ENCODE measurements at regions not wholly inside any gene's neighbourhood (a gene's known extent, or its start where the extent isn't known, plus 50 kb on each side); places are given as distances from the start of the nearest gene placed in this dataset.

DNA sequence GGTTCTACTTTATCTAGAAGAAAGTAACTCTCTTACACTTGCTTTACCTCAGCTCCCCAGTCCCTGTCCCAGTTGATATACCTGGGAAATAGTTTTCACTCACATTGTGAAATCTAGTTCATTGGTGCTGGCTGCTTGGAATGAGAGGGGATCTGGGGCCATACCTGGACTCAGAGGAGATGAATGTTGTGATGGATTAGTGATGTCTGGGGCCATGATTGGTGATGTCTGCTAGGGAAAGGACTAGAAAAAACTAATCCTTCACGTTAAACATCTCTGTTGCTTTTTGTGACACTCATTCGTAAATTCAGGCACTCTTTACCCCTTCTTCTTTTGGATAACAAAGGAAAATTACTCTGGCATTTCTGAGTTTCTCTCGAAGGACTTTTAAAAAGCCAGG, 152.4 kb downstream of the RAB11FIP2 start:
- Histone ChIP-seq H3K36me3 (ENCODE audit: control insufficient read depth, insufficient read depth, low read length) (no peaks in the 10 kb centered on the region), H3K27me3 (ENCODE audit: control insufficient read depth, insufficient read depth, low read length) (no peaks in the 10 kb centered on the region), H3K9me3 (ENCODE audit: control insufficient read depth, insufficient read depth, low read length) (no peaks in the 10 kb centered on the region), H3K9ac (ENCODE audit: low read depth, low read length) (no peak overlapping the region), H3K4me3 (ENCODE audit: low read depth, low read length) (no peak overlapping the region), H3K4me1 (ENCODE audit: control insufficient read depth, insufficient read depth, low read length) (peaks cover 12% of the 10 kb centered on the region)

DNA sequence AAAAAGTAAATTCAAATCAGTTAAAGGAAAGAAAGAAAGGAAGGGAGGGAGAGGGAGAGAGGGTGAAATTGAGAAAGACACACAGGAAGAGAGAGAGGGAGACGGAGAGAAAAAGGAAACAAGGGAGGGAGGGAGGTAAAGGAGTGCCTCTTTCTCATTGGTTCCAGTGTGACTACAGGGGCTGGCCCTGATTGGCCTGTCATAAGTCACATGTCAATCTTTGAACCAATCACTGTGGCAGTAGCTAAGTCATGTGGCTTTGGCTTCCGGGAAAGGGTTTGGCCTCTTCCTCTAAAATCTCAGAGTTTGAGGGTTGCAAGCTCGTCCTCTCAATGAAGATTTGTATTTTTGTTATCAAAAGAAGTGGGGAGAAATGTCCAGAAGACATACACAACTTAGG, 150.2 kb downstream of the RAB11FIP2 start:
- H3K27me3 ChIP-seq (ENCODE audit: control insufficient read depth, insufficient read depth, low read length) = no peaks in the 10 kb centered on the region

DNA sequence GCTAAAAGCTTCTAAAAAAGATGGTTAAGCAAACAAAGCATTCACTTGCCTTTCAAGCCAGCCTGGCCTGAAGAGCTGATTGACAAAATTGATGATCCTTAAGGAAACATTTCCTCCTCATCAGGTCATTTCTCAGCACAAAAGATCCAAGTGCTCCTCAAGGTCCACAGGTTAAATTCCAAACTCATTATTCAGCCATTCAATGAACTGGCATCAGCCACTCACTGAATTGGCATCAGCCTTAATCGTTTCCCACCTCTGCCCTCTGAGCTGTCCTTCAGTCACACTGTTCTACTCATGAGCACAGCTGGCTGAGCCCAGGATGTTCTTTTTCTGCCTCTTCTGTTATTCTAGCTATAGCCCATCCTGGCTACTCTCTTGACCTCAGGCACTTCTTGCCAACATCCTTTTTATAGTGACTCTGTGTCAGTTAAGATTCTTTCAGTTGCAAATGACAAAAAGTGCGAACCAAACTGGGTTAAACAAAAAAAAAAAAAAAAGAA, 147.5 kb downstream of the RAB11FIP2 start:
- no peak overlapping the region for H3K9ac ChIP-seq (ENCODE audit: low read depth, low read length)
- H3K36me3 ChIP-seq (ENCODE audit: control insufficient read depth, insufficient read depth, low read length) = no peaks in the 10 kb centered on the region
- H3K4me3 ChIP-seq (ENCODE audit: low read depth, low read length) = no peak overlapping the region
- H3K4me1 ChIP-seq (ENCODE audit: control insufficient read depth, insufficient read depth, low read length) = peaks cover 15% of the 10 kb centered on the region
- H3K9me3 ChIP-seq (ENCODE audit: control insufficient read depth, insufficient read depth, low read length) = no peaks in the 10 kb centered on the region
- no peaks in the 10 kb centered on the region for H3K27me3 ChIP-seq (ENCODE audit: control insufficient read depth, insufficient read depth, low read length)

More for the DNA sequence above, 150.2 kb downstream of the RAB11FIP2 start:
- Histone ChIP-seq H3K4me1 (ENCODE audit: control insufficient read depth, insufficient read depth, low read length) (peaks cover 16% of the 10 kb centered on the region), H3K4me3 (ENCODE audit: low read depth, low read length) (no peak overlapping the region), H3K36me3 (ENCODE audit: control insufficient read depth, insufficient read depth, low read length) (no peaks in the 10 kb centered on the region), H3K9ac (ENCODE audit: low read depth, low read length) (no peak overlapping the region), H3K9me3 (ENCODE audit: control insufficient read depth, insufficient read depth, low read length) (no peaks in the 10 kb centered on the region)

DNA sequence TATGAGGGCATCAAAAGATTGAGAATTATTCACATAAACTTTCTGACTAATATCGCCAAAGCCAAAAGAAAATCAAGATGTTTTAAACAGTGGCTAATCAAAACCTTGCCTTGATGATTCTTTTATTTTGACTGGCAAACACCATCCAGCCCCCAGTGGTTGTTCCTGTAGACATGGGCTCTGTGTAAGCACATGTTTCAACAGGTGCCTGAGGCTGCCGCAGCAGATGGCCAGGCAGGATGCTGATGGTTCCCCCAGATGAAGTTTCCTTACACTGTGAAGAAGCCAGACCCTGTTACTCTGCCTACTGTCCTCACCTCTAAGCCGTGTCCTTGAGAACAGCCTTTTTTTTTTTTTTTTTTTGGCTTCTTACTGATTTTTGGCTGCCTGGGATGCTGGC, 146.5 kb downstream of the RAB11FIP2 start:
- H3K27me3 ChIP-seq (ENCODE audit: control insufficient read depth, insufficient read depth, low read length) = no peaks in the 10 kb centered on the region
- no peaks in the 10 kb centered on the region for H3K36me3 ChIP-seq (ENCODE audit: control insufficient read depth, insufficient read depth, low read length)
- H3K9ac ChIP-seq (ENCODE audit: low read depth, low read length) = no peak overlapping the region
- H3K4me1 ChIP-seq (ENCODE audit: control insufficient read depth, insufficient read depth, low read length) = peaks cover 13% of the 10 kb centered on the region
- H3K4me3 ChIP-seq (ENCODE audit: low read depth, low read length) = no peak overlapping the region
- H3K9me3 ChIP-seq (ENCODE audit: control insufficient read depth, insufficient read depth, low read length) = no peaks in the 10 kb centered on the region

DNA sequence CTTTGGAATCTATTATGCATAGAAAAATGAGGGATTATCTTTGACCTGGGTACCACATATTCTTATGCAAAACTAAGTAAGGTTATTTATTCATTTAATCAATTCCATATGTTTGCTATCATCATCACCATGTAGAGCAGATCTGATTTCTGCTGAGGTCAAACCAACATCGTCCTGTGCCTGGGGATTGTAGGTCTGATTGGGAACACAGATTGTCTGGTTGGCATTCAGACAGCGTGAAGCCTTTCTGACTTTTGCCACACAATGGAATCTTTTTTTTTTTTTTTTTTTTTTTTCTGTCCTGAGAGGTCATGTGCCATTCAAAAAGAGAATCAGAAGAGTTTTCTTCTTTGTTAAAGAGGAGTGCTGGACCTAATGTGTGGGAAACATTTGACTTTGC, 142.9 kb downstream of the RAB11FIP2 start:
- no peak overlapping the region for H3K4me3 ChIP-seq (ENCODE audit: low read depth, low read length)
- peaks cover 9% of the 10 kb centered on the region for H3K4me1 ChIP-seq (ENCODE audit: control insufficient read depth, insufficient read depth, low read length)
- no peak overlapping the region for H3K9ac ChIP-seq (ENCODE audit: low read depth, low read length)
- H3K9me3 ChIP-seq (ENCODE audit: control insufficient read depth, insufficient read depth, low read length) = no peaks in the 10 kb centered on the region
- no peaks in the 10 kb centered on the region for H3K27me3 ChIP-seq (ENCODE audit: control insufficient read depth, insufficient read depth, low read length)
- no peaks in the 10 kb centered on the region for H3K36me3 ChIP-seq (ENCODE audit: control insufficient read depth, insufficient read depth, low read length)

DNA sequence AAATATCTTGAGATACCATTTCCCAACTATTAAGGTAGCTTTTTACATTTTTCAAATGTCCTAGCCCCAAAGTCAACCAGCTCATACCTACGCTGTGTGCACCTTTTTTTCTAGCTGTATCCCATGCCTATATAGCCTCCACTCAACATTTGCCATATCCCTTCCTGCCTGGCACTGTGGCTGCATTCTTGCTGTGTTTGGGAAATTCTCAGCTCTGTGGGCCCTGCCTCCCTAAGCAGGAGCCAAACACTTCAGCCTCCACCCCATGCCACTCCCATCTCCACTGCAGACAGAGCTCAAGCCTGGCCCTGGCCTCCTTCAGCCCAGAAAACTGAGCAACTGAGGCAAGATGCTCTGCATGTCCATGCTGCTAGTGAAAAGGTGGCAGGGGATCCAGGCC, 141.3 kb downstream of the RAB11FIP2 start:
- H3K4me3 ChIP-seq (ENCODE audit: low read depth, low read length) = no peak overlapping the region
- no peaks in the 10 kb centered on the region for H3K36me3 ChIP-seq (ENCODE audit: control insufficient read depth, insufficient read depth, low read length)
- H3K9me3 ChIP-seq (ENCODE audit: control insufficient read depth, insufficient read depth, low read length) = no peaks in the 10 kb centered on the region
- H3K4me1 ChIP-seq (ENCODE audit: control insufficient read depth, insufficient read depth, low read length) = no peaks in the 10 kb centered on the region
- H3K27me3 ChIP-seq (ENCODE audit: control insufficient read depth, insufficient read depth, low read length) = no peaks in the 10 kb centered on the region
- H3K9ac ChIP-seq (ENCODE audit: low read depth, low read length) = no peak overlapping the region

DNA sequence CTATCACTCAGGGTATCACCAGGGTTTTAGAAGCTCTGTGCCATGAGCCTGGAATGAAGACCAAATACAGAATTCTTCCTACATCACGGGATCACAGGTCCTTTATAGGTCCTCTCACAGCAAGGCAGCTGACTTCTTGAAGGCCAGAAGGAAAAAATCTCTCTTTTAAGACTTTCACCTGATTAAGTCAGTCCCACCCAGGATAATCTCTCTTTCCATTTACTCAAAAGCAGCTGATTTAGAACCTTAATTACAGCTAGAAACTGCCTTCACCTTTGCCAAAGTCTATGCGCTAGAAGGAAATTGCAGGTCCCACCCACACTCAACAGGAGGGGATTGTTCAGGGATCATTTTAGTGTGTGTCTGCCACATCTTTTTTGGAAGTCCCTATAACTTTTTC, 135.1 kb downstream of the RAB11FIP2 start:
- Histone ChIP-seq H3K36me3 (ENCODE audit: control insufficient read depth, insufficient read depth, low read length) (no peaks in the 10 kb centered on the region), H3K27me3 (ENCODE audit: control insufficient read depth, insufficient read depth, low read length) (no peaks in the 10 kb centered on the region), H3K9ac (ENCODE audit: low read depth, low read length) (no peak overlapping the region), H3K4me3 (ENCODE audit: low read depth, low read length) (no peak overlapping the region), H3K9me3 (ENCODE audit: control insufficient read depth, insufficient read depth, low read length) (no peaks in the 10 kb centered on the region), H3K4me1 (ENCODE audit: control insufficient read depth, insufficient read depth, low read length) (no peaks in the 10 kb centered on the region)

DNA sequence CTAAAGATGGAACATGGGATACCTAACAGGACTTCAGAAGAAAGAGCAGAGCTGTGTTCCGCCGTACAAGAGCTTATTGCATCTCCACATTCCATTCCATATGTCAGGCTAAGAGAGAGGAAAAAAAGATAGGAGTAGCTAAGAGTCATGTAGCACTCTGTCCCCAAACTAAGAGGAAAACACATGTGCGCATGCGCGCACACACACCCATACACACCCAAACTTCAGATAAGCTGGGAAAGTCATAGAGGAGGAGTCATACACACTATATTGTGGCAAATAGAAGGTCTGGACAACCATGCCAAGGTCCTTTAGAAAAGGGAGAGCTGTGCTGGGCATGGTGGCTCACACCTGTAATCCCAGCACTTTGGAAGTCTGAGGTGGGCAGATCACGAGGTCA, 132.4 kb downstream of the RAB11FIP2 start:
- Histone ChIP-seq H3K4me1 (ENCODE audit: control insufficient read depth, insufficient read depth, low read length) (no peaks in the 10 kb centered on the region), H3K36me3 (ENCODE audit: control insufficient read depth, insufficient read depth, low read length) (no peaks in the 10 kb centered on the region), H3K27me3 (ENCODE audit: control insufficient read depth, insufficient read depth, low read length) (no peaks in the 10 kb centered on the region), H3K9me3 (ENCODE audit: control insufficient read depth, insufficient read depth, low read length) (no peaks in the 10 kb centered on the region), H3K4me3 (ENCODE audit: low read depth, low read length) (no peak overlapping the region), H3K9ac (ENCODE audit: low read depth, low read length) (no peak overlapping the region)

DNA sequence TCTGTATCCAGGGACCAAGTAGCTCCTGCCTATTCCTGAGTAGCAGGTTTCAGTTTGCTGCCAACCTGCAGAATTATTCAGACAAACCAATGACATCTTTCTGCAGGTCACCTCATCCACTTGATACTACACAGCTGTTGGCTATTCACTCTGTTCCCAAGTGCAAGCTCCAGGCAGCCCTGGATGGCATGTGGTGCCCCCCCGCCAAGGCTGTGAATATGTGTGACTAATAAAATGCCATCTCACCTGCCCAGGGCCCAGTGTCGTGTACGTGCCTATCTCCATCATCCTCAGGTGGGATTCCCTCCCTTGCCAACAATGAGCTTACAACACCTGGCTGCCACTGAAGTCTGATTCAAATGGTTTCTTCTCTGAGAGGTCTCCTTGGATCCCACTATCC, 125.8 kb downstream of the RAB11FIP2 start:
- H3K4me3 ChIP-seq (ENCODE audit: low read depth, low read length) = no peak overlapping the region
- H3K27me3 ChIP-seq (ENCODE audit: control insufficient read depth, insufficient read depth, low read length) = no peaks in the 10 kb centered on the region
- H3K36me3 ChIP-seq (ENCODE audit: control insufficient read depth, insufficient read depth, low read length) = no peaks in the 10 kb centered on the region
- no peaks in the 10 kb centered on the region for H3K9me3 ChIP-seq (ENCODE audit: control insufficient read depth, insufficient read depth, low read length)
- H3K4me1 ChIP-seq (ENCODE audit: control insufficient read depth, insufficient read depth, low read length) = no peaks in the 10 kb centered on the region
- H3K9ac ChIP-seq (ENCODE audit: low read depth, low read length) = no peak overlapping the region

DNA sequence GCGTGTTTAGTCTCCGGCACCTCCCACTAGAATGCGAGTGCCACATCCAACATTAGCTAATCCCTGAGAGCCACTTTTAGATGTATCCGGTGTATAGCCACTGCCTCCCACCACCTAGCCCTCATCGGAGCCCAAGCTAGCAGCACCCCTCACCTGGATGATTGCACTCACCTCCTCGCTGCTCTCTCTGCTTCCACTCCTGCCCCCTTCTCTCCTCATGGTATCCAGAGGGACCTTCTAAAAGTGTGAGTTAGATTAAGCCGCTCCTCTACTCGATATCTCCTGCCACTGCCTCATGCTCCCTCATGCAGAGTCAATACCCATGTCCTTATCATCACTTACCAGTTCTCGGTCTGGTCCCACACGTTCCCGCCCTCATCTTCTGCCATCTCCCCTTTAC, 125.3 kb downstream of the RAB11FIP2 start:
- no peaks in the 10 kb centered on the region for H3K9me3 ChIP-seq (ENCODE audit: control insufficient read depth, insufficient read depth, low read length)
- no peaks in the 10 kb centered on the region for H3K4me1 ChIP-seq (ENCODE audit: control insufficient read depth, insufficient read depth, low read length)
- no peak overlapping the region for H3K9ac ChIP-seq (ENCODE audit: low read depth, low read length)
- H3K36me3 ChIP-seq (ENCODE audit: control insufficient read depth, insufficient read depth, low read length) = no peaks in the 10 kb centered on the region
- no peaks in the 10 kb centered on the region for H3K27me3 ChIP-seq (ENCODE audit: control insufficient read depth, insufficient read depth, low read length)
- H3K4me3 ChIP-seq (ENCODE audit: low read depth, low read length) = no peak overlapping the region

DNA sequence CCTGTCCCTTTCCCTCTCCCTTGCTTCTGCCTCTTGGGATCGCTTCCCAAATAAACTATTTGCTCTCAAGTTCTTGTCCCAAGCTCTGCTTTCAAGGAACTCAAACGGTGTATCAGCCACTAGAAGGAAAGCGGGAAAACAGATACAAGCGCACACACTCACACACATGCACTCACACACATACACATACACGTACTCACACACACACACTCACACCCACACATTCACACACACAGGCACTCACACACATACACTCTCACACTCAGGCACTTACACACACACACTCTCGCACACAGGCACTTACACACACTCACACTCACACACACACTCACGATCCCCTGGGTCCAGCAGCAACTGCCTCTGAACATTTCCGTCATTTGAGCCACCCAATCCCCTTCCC, 121.9 kb downstream of the RAB11FIP2 start:
- no peaks in the 10 kb centered on the region for H3K9me3 ChIP-seq (ENCODE audit: control insufficient read depth, insufficient read depth, low read length)
- H3K27me3 ChIP-seq (ENCODE audit: control insufficient read depth, insufficient read depth, low read length) = no peaks in the 10 kb centered on the region
- no peak overlapping the region for H3K9ac ChIP-seq (ENCODE audit: low read depth, low read length)
- H3K4me1 ChIP-seq (ENCODE audit: control insufficient read depth, insufficient read depth, low read length) = peaks cover 15% of the 10 kb centered on the region
- H3K4me3 ChIP-seq (ENCODE audit: low read depth, low read length) = no peak overlapping the region
- no peaks in the 10 kb centered on the region for H3K36me3 ChIP-seq (ENCODE audit: control insufficient read depth, insufficient read depth, low read length)

DNA sequence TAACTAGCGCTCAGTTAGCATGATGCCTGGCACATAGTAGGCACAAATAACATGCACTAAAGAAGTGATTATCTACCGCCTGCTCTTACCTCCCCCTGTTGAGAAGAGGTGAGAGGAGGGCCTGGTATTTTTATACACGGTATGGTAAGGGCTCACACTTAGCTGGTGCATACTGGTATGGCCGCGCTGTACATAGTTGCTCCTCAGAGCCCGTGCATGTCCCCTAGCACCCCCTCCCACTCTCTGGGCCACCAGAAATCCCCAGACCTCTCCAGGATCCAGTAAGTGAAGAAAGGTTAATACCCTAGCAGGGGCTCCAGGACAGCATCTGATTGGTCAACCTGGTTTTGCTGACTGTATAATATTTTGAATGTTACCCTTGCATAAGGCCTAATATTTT, 121.4 kb downstream of the RAB11FIP2 start:
- Histone ChIP-seq H3K9ac (ENCODE audit: low read depth, low read length) (no peak overlapping the region), H3K27me3 (ENCODE audit: control insufficient read depth, insufficient read depth, low read length) (no peaks in the 10 kb centered on the region), H3K4me3 (ENCODE audit: low read depth, low read length) (no peak overlapping the region), H3K4me1 (ENCODE audit: control insufficient read depth, insufficient read depth, low read length) (peaks cover 15% of the 10 kb centered on the region), H3K36me3 (ENCODE audit: control insufficient read depth, insufficient read depth, low read length) (no peaks in the 10 kb centered on the region), H3K9me3 (ENCODE audit: control insufficient read depth, insufficient read depth, low read length) (no peaks in the 10 kb centered on the region)

DNA sequence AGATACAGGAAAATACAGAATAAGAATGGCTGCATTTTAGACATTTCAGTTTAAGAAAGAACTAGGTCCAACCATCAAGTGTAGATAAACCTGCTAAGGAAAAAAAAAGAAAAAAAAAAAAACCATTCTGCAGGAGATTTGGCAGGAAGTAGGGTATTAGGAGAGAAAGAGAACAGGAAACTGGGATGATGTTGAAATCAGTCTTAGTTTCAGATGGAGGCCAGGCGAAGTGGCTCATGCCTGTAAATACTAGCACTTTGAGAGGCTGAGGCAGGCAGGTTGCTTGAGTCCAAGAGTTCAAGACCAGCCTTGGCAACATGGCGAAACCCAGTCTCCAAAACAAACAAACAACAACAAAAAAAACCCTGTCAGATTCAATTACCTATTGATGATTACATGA, 120.2 kb downstream of the RAB11FIP2 start:
- Histone ChIP-seq H3K9ac (ENCODE audit: low read depth, low read length) (no peak overlapping the region), H3K36me3 (ENCODE audit: control insufficient read depth, insufficient read depth, low read length) (no peaks in the 10 kb centered on the region), H3K27me3 (ENCODE audit: control insufficient read depth, insufficient read depth, low read length) (no peaks in the 10 kb centered on the region), H3K4me1 (ENCODE audit: control insufficient read depth, insufficient read depth, low read length) (peaks cover 15% of the 10 kb centered on the region), H3K9me3 (ENCODE audit: control insufficient read depth, insufficient read depth, low read length) (no peaks in the 10 kb centered on the region), H3K4me3 (ENCODE audit: low read depth, low read length) (no peak overlapping the region)
